Large intestine (tissue), 3 donors: ENCODE measurements at regions not wholly inside any gene's neighbourhood (a gene's known extent, or its start where the extent isn't known, plus 50 kb on each side); places are given as distances from the start of the nearest gene placed in this dataset.
A peak's percentile ranks its signal among the peaks of the same experiment; 100 is the strongest.

Experiments
- DNase-seq, 2 donors: peaks; one replicate each; pipeline versions ENCODE4 v3.0.0 to v3.0.0-alpha.2; 2013
- H3K27ac ChIP-seq: one replicate; pipeline ENCODE4 v1.5.1; 2013; ENCODE audit warnings: low read length
- H3K27me3 ChIP-seq: 2 replicates; pipeline ENCODE4 v1.6.1; 2013; ENCODE audit warnings: low read length; ENCODE audit not compliant: control insufficient read depth, insufficient read depth
- H3K36me3 ChIP-seq: 2 replicates; pipeline ENCODE4 v1.6.1; 2013; ENCODE audit warnings: low read length; ENCODE audit not compliant: control insufficient read depth, insufficient read depth
- H3K4me1 ChIP-seq: one replicate; pipeline ENCODE4 v1.6.1; 2013; ENCODE audit warnings: low read length; ENCODE audit not compliant: control insufficient read depth, insufficient read depth
- H3K4me3 ChIP-seq: one replicate; pipeline ENCODE4 v1.5.1; 2013; ENCODE audit warnings: low read length
- H3K9me3 ChIP-seq: one replicate; pipeline ENCODE4 v1.6.1; 2013; ENCODE audit warnings: mild to moderate bottlenecking, low read depth, low read length, moderate library complexity; ENCODE audit not compliant: control insufficient read depth
- WGBS: methylation state at CpG from one replicate; pipeline ENCODE4 v1.1.5; 2013; ENCODE audit warnings: low lambda C conversion rate; ENCODE audit not compliant: insufficient coverage; 5-methylcytosine and 5-hydroxymethylcytosine counted together

GRCh38 chr10:121051696-121052279 lies 200.6 kb downstream of the WDR11 start:
- no peaks in the 10 kb centered on the region for H3K36me3 ChIP-seq
- WGBS: 69% methylated on average over 3 of the region's 3 CpGs
- H3K27ac ChIP-seq: no peak overlapping the region
- H3K27me3 ChIP-seq: no peaks in the 10 kb centered on the region
- no peak for DNase-seq
- no peaks in the 10 kb centered on the region for H3K9me3 ChIP-seq
- H3K4me3 ChIP-seq: no peak overlapping the region
- H3K4me1 ChIP-seq: peaks cover 3% of the 10 kb centered on the region

DNA sequence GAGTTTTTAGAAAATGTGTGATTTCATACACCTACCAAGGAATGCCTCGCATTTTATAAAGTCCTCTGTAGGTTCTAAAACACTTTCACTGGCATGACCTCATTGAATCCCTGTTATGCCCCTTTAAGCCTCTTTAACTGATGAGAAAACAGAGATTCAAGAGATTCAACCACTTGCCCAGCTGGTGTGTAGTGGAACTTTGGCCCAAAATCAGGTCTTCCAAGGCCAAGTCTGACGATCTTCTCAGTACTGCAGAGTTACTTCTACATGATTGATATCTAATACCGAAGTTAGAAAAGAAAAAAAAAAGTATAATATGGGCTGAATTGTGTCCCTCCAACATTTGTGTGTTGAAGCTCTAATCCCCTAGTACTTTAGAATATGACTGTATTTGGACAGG lies 202.0 kb downstream of the WDR11 start:
- Histone ChIP-seq H3K27ac (no peak overlapping the region), H3K36me3 (no peaks in the 10 kb centered on the region), H3K9me3 (no peaks in the 10 kb centered on the region), H3K4me1 (peaks cover 3% of the 10 kb centered on the region), H3K4me3 (no peak overlapping the region), H3K27me3 (no peaks in the 10 kb centered on the region)
- DNase-seq: no peak
- WGBS: no CpG with 5 or more reads among the region's 3 CpGs

DNA sequence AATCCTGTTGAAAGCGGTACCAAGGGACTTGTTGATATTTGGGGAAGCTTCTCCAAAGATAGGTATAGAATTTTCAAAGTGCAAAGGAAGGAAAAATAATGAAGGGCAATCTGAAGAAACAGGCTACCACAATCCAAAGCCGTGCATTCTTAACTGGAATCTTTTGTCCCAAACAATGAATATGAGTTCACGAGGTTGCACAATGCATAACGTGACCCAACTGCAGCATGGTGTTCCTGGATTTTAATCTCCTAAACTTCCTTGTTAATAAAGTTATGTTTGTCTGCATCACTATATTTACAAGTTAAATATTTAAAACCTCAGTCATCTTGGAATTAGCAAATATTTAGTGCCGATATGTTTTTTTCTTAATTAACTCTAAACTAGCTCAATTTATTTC lies 203.7 kb downstream of the WDR11 start:
- no peaks in the 10 kb centered on the region for H3K36me3 ChIP-seq
- 90% methylated on average over 5 of the region's 5 CpGs for WGBS
- no peaks in the 10 kb centered on the region for H3K27me3 ChIP-seq
- no peak overlapping the region for H3K27ac ChIP-seq
- H3K4me3 ChIP-seq: no peak overlapping the region
- no peak for DNase-seq
- no peaks in the 10 kb centered on the region for H3K9me3 ChIP-seq
- peaks cover 3% of the 10 kb centered on the region for H3K4me1 ChIP-seq

DNA sequence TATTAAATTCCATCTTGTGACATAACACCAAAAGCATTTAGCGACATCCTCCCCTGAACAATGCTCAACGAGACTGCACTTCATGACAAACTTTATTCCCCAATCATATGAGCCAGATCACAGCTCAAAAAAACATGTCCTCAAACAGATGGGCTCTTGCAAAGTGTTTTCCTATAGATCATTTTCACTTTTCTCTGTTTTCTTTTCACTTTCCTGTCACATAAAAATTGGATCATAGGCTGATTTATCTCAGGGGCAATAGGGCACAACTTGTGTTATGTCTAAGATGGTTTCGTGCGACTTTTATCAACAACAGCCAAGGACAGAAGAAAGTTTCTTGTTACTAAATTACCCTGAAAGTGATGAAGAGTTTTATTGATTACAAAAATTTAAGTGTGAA lies 206.1 kb downstream of the WDR11 start:
- H3K27me3 ChIP-seq: no peaks in the 10 kb centered on the region
- no peak overlapping the region for H3K27ac ChIP-seq
- H3K9me3 ChIP-seq: no peaks in the 10 kb centered on the region
- WGBS: no CpG with 5 or more reads among the region's 4 CpGs
- no peaks in the 10 kb centered on the region for H3K36me3 ChIP-seq
- H3K4me1 ChIP-seq: peaks cover 3% of the 10 kb centered on the region
- no peak for DNase-seq
- no peak overlapping the region for H3K4me3 ChIP-seq

DNA sequence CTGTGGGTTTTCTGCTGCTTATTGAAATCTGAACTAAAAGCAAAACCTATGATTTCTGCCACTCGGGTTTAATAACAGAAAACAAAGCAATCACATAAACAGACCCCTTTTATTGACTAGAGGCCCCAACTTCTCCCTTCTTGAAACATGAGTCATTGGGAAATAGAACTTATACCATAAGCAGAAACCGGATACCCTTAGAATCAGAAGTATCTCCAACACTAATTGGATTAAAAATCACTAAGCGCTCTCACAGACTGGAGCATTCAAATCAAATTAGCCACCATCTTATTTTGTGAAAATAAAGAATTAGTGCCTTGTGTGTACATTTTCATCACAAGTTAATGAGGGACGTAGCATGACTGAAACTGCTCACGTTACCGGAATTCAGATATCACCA lies 206.9 kb downstream of the WDR11 start:
- no peaks in the 10 kb centered on the region for H3K27me3 ChIP-seq
- 81% methylated on average over 3 of the region's 6 CpGs for WGBS
- H3K9me3 ChIP-seq: no peaks in the 10 kb centered on the region
- H3K27ac ChIP-seq: no peak overlapping the region
- H3K36me3 ChIP-seq: no peaks in the 10 kb centered on the region
- peaks cover 7% of the 10 kb centered on the region for H3K4me1 ChIP-seq
- no peak for DNase-seq
- H3K4me3 ChIP-seq: no peak overlapping the region

- H3K9me3 ChIP-seq: no peaks in the 10 kb centered on the region
- WGBS: no CpG with 5 or more reads among the region's 4 CpGs
- H3K36me3 ChIP-seq: no peaks in the 10 kb centered on the region
- DNase-seq: no peak
- no peak overlapping the region for H3K4me3 ChIP-seq
- no peaks in the 10 kb centered on the region for H3K27me3 ChIP-seq
- H3K4me1 ChIP-seq: peaks cover 16% of the 10 kb centered on the region
- H3K27ac ChIP-seq: no peak overlapping the region
Observed at GRCh38 chr10:121059351-121059750, 208.2 kb downstream of the WDR11 start.

DNA sequence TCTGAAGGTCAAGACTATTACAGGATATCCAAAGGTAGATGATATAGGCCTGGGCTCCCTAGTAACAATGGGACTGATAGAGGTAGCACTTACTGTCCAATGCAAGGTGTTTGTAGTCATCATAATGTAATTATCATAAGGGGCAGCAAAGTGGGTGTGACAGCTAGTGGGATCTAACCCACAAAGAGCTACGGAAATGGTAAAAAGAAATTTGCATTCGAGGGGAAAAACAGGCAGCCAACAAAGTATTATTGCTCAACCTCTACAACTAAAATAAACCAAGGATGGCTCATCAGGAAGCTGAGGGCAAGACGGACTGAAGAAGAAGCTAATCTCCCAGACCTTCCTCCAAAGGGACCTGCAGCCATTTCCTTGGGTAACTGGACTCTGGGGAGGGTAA lies 211.0 kb downstream of the WDR11 start:
- WGBS: no CpG with 5 or more reads among the region's 3 CpGs
- Histone ChIP-seq H3K27ac (no peak overlapping the region), H3K27me3 (no peaks in the 10 kb centered on the region), H3K36me3 (no peaks in the 10 kb centered on the region), H3K9me3 (no peaks in the 10 kb centered on the region), H3K4me1 (peaks cover 15% of the 10 kb centered on the region), H3K4me3 (no peak overlapping the region)
- no peak for DNase-seq

DNA sequence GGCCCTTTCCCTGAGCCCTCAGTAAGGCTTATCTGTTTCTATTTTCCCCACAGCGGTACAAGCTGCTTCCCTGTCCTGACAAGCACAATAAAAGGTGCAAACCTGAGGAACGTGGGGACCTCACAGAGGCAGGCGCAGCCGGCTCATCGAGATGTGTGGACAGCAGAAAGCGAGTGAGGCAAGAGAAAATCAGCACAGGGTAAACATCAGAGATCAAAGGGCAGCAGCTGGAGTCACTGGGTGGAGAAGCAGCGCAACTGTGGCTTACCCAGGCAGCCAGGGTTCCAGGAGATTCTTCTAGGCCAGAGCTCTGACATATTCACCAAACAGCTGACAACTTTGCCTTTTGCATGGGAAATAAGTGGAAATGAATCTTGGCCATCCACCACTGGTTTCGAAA lies 212.6 kb downstream of the WDR11 start:
- WGBS: no CpG with 5 or more reads among the region's 8 CpGs
- no peaks in the 10 kb centered on the region for H3K36me3 ChIP-seq
- peaks cover 15% of the 10 kb centered on the region for H3K4me1 ChIP-seq
- no peaks in the 10 kb centered on the region for H3K27me3 ChIP-seq
- H3K9me3 ChIP-seq: no peaks in the 10 kb centered on the region
- peak overlapping the region; percentile 19 for H3K27ac ChIP-seq
- DNase-seq: peak; percentile 90 to 93
- no peak overlapping the region for H3K4me3 ChIP-seq

DNA sequence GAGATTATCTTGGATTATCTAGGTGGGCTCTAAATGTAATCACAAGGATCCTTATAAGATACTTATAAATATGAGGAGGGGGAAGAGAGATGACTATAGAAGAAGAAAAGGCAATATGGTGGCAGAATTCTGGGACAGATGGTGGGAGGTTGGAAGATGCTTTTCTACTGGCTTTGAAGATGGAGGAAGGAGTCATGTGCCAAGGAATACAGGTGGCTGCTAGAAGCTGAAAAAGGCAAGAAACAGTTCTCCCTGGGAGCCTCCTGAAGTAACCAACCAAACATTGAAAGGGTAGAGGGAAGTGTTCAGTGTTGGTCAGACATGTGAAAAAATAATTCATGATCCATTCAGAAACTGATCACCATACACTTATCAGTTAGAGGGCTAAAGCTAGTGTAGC lies 213.3 kb downstream of the WDR11 start:
- Histone ChIP-seq H3K4me1 (peaks cover 15% of the 10 kb centered on the region), H3K27ac (no peak overlapping the region), H3K36me3 (no peaks in the 10 kb centered on the region), H3K9me3 (no peaks in the 10 kb centered on the region), H3K27me3 (no peaks in the 10 kb centered on the region), H3K4me3 (no peak overlapping the region)
- DNase-seq: no peak

DNA sequence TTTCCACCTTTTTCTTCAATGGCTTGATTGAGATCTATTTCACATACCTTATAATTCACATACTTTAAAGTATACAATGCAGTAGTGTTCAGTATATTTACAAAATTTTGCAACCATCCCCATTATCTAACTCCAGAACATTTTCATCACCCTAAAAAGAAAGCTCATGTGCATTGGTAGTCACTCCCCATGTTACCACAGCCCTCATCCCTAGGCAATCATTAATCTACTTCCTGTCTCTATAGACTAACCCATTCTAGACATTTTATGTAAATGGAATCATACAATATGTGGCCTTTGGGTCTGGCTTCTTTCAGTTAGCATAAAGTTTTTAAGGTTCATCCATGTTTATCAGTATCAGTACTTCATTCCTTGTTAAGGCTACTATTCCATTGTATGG lies 214.2 kb downstream of the WDR11 start:
- peaks cover 15% of the 10 kb centered on the region for H3K4me1 ChIP-seq
- peak in 1 of 2 donors; percentile 29 for DNase-seq
- no peak overlapping the region for H3K4me3 ChIP-seq
- no peaks in the 10 kb centered on the region for H3K27me3 ChIP-seq
- no peaks in the 10 kb centered on the region for H3K9me3 ChIP-seq
- no peaks in the 10 kb centered on the region for H3K36me3 ChIP-seq
- no peak overlapping the region for H3K27ac ChIP-seq

DNA sequence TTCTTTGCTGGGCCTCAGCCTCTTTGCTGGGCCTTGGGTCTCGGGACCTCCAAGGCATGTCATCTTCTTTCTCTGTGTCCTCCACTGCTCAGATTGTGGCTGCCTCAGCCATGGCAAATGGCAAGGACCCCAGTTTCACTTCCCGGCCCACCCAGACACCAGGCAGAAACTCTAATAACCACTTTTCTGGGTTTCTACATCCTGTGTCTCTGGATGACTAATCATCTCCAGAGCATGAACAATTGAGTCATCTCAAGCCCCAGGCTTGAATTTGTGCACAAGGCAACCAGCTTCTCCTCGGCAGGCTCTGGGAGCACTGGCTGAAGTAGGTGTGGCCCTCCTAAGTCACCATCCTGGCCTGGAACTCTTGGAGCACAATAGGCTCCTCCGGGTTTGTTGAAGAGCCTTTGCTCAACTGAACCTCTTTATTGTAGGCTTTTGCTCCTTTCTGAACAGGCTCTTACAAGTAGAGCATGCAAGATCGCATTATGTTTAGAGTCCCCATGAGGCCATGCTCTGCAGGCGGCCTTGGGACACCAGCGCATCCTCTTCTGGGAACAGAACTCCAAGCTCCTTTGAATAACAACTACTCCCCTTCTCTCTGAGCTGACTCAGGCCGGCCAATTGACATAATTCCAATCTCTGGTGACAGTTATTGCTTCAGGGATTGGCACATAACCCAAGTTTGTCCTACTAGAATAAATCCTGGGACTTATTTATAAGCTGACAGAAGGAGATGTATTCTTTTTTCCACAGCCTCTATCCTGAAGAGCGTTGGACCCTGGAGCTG lies 218.1 kb downstream of the WDR11 start:
- Histone ChIP-seq H3K36me3 (no peaks in the 10 kb centered on the region), H3K4me1 (peaks cover 10% of the 10 kb centered on the region), H3K9me3 (no peaks in the 10 kb centered on the region), H3K27ac (no peak overlapping the region), H3K4me3 (no peak overlapping the region), H3K27me3 (no peaks in the 10 kb centered on the region)
- WGBS: no CpG with 5 or more reads among the region's 9 CpGs
- DNase-seq: no peak
